K562 (cell line): ENCODE measurements at regions not wholly inside any gene's neighbourhood (a gene's known extent, or its start where the extent isn't known, plus 50 kb on each side); places are given as distances from the start of the nearest gene placed in this dataset.

Source experiments
- ATAC-seq: fragments of 200-7000 bp; cut with Tn5 transposase; 3 replicates; pipeline ENCODE4 v1.9.1; 2020; ENCODE audit warnings: moderate library complexity
- BruUV-seq: library from RNA; stranded (reverse); fragments of 400-500 nt; replicated peaks from 2 replicates; lab custom pipeline; 2021; lab: Mats Ljungman, UMichigan
- CTCF ChIA-PET: fragments of 300-600 bp; formaldehyde crosslinking; extraction: SDS; loops from one replicate; lab custom pipeline; 2021; ENCODE audit warnings: low intra/inter-chr PET ratio; lab: Yijun Ruan, JAX
- POLR2A ChIA-PET: fragments of 300-600, 350-650 bp; sonication (Branson Sonifier 250); formaldehyde crosslinking; extraction: SDS; loops from one replicate; lab custom pipeline; 2021; ENCODE audit warnings: antibody characterized with exemption, inconsistent platforms; lab: Yijun Ruan, JAX
- DNase-seq, 4 experiments: peaks; one replicate each; pipeline versions ENCODE4 v3.0.0 to v3.0.0-alpha.2; 2011 to 2018; ENCODE audit warnings: low spot score in 3 of 4, mixed read lengths in 3 of 4; ENCODE audit errors: extremely low read depth in 1 of 4
- FAIRE-seq: peaks from 2 replicates; lab custom pipeline; 2011; peaks lifted over from hg19 to GRCh38; lab: Jason Lieb, UNC
- H2AFZ ChIP-seq: 2 replicates; pipeline ENCODE4 v1.6.0; 2011; ENCODE audit warnings: low read depth, low read length, control low read depth, inconsistent platforms
- H3K27ac ChIP-seq: fragments of 200-600 bp; 3 replicates; pipeline ENCODE4 v1.8.0; 2011; ENCODE audit warnings: low read depth, mild to moderate bottlenecking, control low read depth, inconsistent platforms, low read length, moderate library complexity, mixed read lengths; ENCODE audit errors: extremely low read depth
- H3K27me3 ChIP-seq, 2 experiments: fragments of 300-600 bp in 1 of 2; 2 replicates in 1 of 2; 3 replicates in 1 of 2; pipeline versions ENCODE4 v1.6.0 to v1.8.0; 2011; ENCODE audit warnings: inconsistent platforms in 2 of 2, low read length in 2 of 2, mild to moderate bottlenecking in 1 of 2, mixed read lengths in 1 of 2, moderate library complexity in 1 of 2; ENCODE audit not compliant: control insufficient read depth in 2 of 2, insufficient read depth in 2 of 2
- H3K36me3 ChIP-seq: fragments of 300-600 bp; 3 replicates; pipeline ENCODE4 v1.8.0; 2011; ENCODE audit warnings: mild to moderate bottlenecking, low read length, inconsistent platforms; ENCODE audit not compliant: control insufficient read depth, insufficient read depth
- H3K4me1 ChIP-seq, 2 experiments: fragments of 200-600 bp in 1 of 2; replicated peaks in 1 of 2; 2 replicates in 1 of 2; 3 replicates in 1 of 2; pipeline versions ENCODE4 v1.5.1 to v1.8.0; 2011; ENCODE audit warnings: inconsistent platforms in 2 of 2, low read length in 2 of 2, mild to moderate bottlenecking in 1 of 2, mixed read lengths in 1 of 2, moderate library complexity in 1 of 2; ENCODE audit not compliant: control insufficient read depth in 2 of 2, insufficient read depth in 2 of 2
- H3K4me2 ChIP-seq: 2 replicates; pipeline ENCODE4 v1.6.1; 2011; ENCODE audit warnings: low read length, control low read depth, inconsistent platforms, mixed read lengths; ENCODE audit not compliant: insufficient read depth
- H3K4me3 ChIP-seq: fragments of 200-600 bp; sonication (generic), shearing (Covaris generic); 2 replicates; pipeline ENCODE4 v1.5.1; 2016; ENCODE audit warnings: control low read depth, inconsistent platforms
- H3K79me2 ChIP-seq: fragments of 200-600 bp; 3 replicates; pipeline ENCODE4 v1.8.0; 2011; ENCODE audit warnings: low read length, inconsistent platforms; ENCODE audit not compliant: control insufficient read depth, insufficient read depth
- H3K9ac ChIP-seq, 2 experiments: 2 replicates each; pipeline versions ENCODE4 v1.6.0 to v1.6.1; 2011; ENCODE audit warnings: low read depth in 2 of 2, low read length in 2 of 2, control low read depth in 1 of 2, inconsistent platforms in 1 of 2, mild to moderate bottlenecking in 1 of 2, mixed read lengths in 1 of 2; ENCODE audit not compliant: insufficient read depth in 1 of 2
- H3K9me1 ChIP-seq: one replicate; pipeline ENCODE4 v1.6.0; 2011; ENCODE audit warnings: inconsistent platforms, mild to moderate bottlenecking, low read length, moderate library complexity; ENCODE audit not compliant: control insufficient read depth, insufficient read depth
- H3K9me3 ChIP-seq: replicated peaks from 2 replicates; pipeline ENCODE4 v1.5.1; 2011; ENCODE audit warnings: low read depth, low read length, inconsistent platforms; ENCODE audit not compliant: control insufficient read depth, insufficient read depth
- H4K20me1 ChIP-seq: replicated peaks from 2 replicates; pipeline ENCODE4 v1.6.1; 2011; ENCODE audit warnings: low read length, inconsistent platforms, mixed read lengths; ENCODE audit not compliant: control insufficient read depth, insufficient read depth
- ATF3 ChIP-seq, 2 experiments: fragments of 450-650 bp in 1 of 2; sonication (generic) in 1 of 2; formaldehyde crosslinking in 1 of 2; IDR thresholded peaks in 1 of 2; conservative IDR thresholded peaks in 1 of 2; 2 replicates each; pipeline versions ENCODE4 v1.6.1 to v1.8.1; 2016 to 2023; ENCODE audit warnings: mild to moderate bottlenecking in 2 of 2, moderate library complexity in 2 of 2, inconsistent platforms in 1 of 2, missing genetic modification reagents in 1 of 2
- C11orf30 ChIP-seq: fragments of 450-650 bp; IDR thresholded peaks from 2 replicates; pipeline ENCODE4 v1.6.1; 2016; ENCODE audit warnings: low read depth, mild to moderate bottlenecking
- CEBPG ChIP-seq, 3 experiments: fragments of 200-800 bp in 1 of 3; sonication (Bioruptor generic) in 1 of 3; sonication (generic) in 1 of 3; formaldehyde crosslinking in 1 of 3; IDR thresholded peaks in 2 of 3; conservative IDR thresholded peaks in 1 of 3; 2 replicates each; pipeline versions ENCODE4 v1.6.1 to v1.8.0; 2016 to 2022; ENCODE audit warnings: missing compliant biosample characterization in 2 of 3, missing genetic modification characterization in 2 of 3, mild to moderate bottlenecking in 1 of 3, missing genetic modification reagents in 1 of 3
- IRF2 ChIP-seq: sonication (generic); formaldehyde crosslinking; IDR thresholded peaks from 2 replicates; pipeline ENCODE4 v1.8.1; 2022; ENCODE audit warnings: mild to moderate bottlenecking, missing genetic modification reagents
- MEF2A ChIP-seq: IDR thresholded peaks from 2 replicates; pipeline ENCODE4 v1.6.1; 2011; ENCODE audit warnings: low read depth, mild to moderate bottlenecking, low read length, moderate library complexity; ENCODE audit not compliant: control insufficient read depth
- MYBL2 ChIP-seq, 2 experiments: fragments of 450-650 bp in 1 of 2; sonication (generic) in 1 of 2; formaldehyde crosslinking in 1 of 2; IDR thresholded peaks; 2 replicates each; pipeline versions ENCODE4 v1.6.1 to v1.8.1; 2017 to 2022; ENCODE audit warnings: borderline replicate concordance in 1 of 2, inconsistent platforms in 1 of 2, low read depth in 1 of 2, mild to moderate bottlenecking in 1 of 2, missing genetic modification reagents in 1 of 2, moderate library complexity in 1 of 2
- PHB ChIP-seq: fragments of 250-450 bp; sonication (Bioruptor Pico); IDR thresholded peaks from 2 replicates; pipeline ENCODE4 v1.5.0; 2021
- SRSF3 ChIP-seq: fragments of 200-400 bp; formaldehyde crosslinking; IDR thresholded peaks from 2 replicates; pipeline ENCODE4 v1.6.1; 2016; ENCODE audit warnings: mild to moderate bottlenecking, low read length, moderate library complexity; ENCODE audit not compliant: insufficient read depth
- TCF3 ChIP-seq: sonication (generic); formaldehyde crosslinking; IDR thresholded peaks from 2 replicates; pipeline ENCODE4 v1.4.0; 2020; ENCODE audit warnings: mild to moderate bottlenecking, missing genetic modification reagents
- TEAD4 ChIP-seq, 2 experiments: sonication (generic) in 1 of 2; formaldehyde crosslinking in 1 of 2; IDR thresholded peaks; 2 replicates each; pipeline versions ENCODE4 v1.6.1 to v1.8.0; 2012 to 2022; ENCODE audit warnings: borderline replicate concordance in 1 of 2, inconsistent platforms in 1 of 2, low read length in 1 of 2, mild to moderate bottlenecking in 1 of 2, missing genetic modification reagents in 1 of 2
- USF2 ChIP-seq: sonication (generic); formaldehyde crosslinking; IDR thresholded peaks from 2 replicates; pipeline ENCODE4 v1.5.0; 2020; ENCODE audit warnings: missing genetic modification reagents
- ZFX ChIP-seq: sonication (generic); formaldehyde crosslinking; IDR thresholded peaks from 2 replicates; pipeline ENCODE4 v1.8.0; 2022; ENCODE audit warnings: mild to moderate bottlenecking, missing genetic modification reagents, moderate library complexity
- ZNF75A ChIP-seq: fragments of 450-650 bp; formaldehyde crosslinking; IDR thresholded peaks from 2 replicates; pipeline ENCODE4 v1.4.0; 2020; ENCODE audit warnings: mild to moderate bottlenecking
- WGBS: fragments of 100-300 bp; shearing (Covaris generic); methylation state at CpG from one replicate; pipeline ENCODE4 v1.1.6; 2016; ENCODE audit warnings: low coverage, mixed read lengths; ENCODE audit not compliant: insufficient coverage; ENCODE audit errors: missing lambda C conversion rate; 5-methylcytosine and 5-hydroxymethylcytosine counted together
- in situ Hi-C: fragments of 300-500 bp; cut with MboI; formaldehyde crosslinking; loops from 4 replicates; pipeline ENCODE4 v1.15.0; 2018; ENCODE audit warnings: inconsistent platforms, mixed read lengths
- intact Hi-C: fragments of 100-400 bp; cut with micrococcal nuclease; formaldehyde crosslinking; loops from 2 replicates; pipeline ENCODE4 v1.14.2; 2022

- TF ChIP-seq SRSF3: no peak
Measured at GRCh38 chr9:68648971-68649370, 56.1 kb upstream of the PIP5K1B start (continued).

GRCh38 chr9:68651280-68651893 lies 53.7 kb upstream of the PIP5K1B start:
- H3K27me3 ChIP-seq: no peaks in the 10 kb centered on the region
- H3K27ac ChIP-seq: no peak overlapping the region
- no peaks in the 10 kb centered on the region for H3K36me3 ChIP-seq
- no peak overlapping the region for H3K4me3 ChIP-seq
- in situ Hi-C loops: no loop called here
- no peak overlapping the region for H2AFZ ChIP-seq
- H3K9ac ChIP-seq: no peak overlapping the region
- TF ChIP-seq USF2 (CRISPR knock-in tag): no peak
- no peak for TF ChIP-seq TEAD4 (IDR thresholded peaks at IDR 0.05; ENCODE audit: low read length)
- TF ChIP-seq TEAD4 (CRISPR knock-in tag; IDR thresholded peaks at IDR 0.05; ENCODE audit: borderline replicate concordance): no peak
- 0 out of 2 replicates have a peak, but pooled peaks have one; percentile 1 for TF ChIP-seq MEF2A
- no peak for TF ChIP-seq ZNF75A (CRISPR knock-in tag)
- no peak for TF ChIP-seq MYBL2 (IDR thresholded peaks at IDR 0.05; ENCODE audit: low read depth)
- no peak for TF ChIP-seq MYBL2 (CRISPR knock-in tag; IDR thresholded peaks at IDR 0.05; ENCODE audit: borderline replicate concordance)
- TF ChIP-seq CEBPG (CRISPR knock-in tag; IDR thresholded peaks at IDR 0.05): no peak
- peak in 1 of 2 experiments; percentile 50; a peak in 1 of 4 replicates for TF ChIP-seq CEBPG (tag; conservative IDR thresholded peaks at IDR 0.05 in 1 of 2, IDR thresholded peaks at IDR 0.05 in 1 of 2)
- no peak for TF ChIP-seq ZFX (CRISPR knock-in tag)
- peak; percentile 38; the same call in 1 of the 2 replicates for TF ChIP-seq ATF3 (IDR thresholded peaks at IDR 0.05)
- TF ChIP-seq ATF3 (CRISPR knock-in tag; conservative IDR thresholded peaks at IDR 0.05): no peak
- TF ChIP-seq IRF2 (CRISPR knock-in tag): no peak
- TF ChIP-seq C11orf30: no peak
- no peak for TF ChIP-seq PHB (CRISPR knock-in tag)
- peak; percentile 18; the same call in 1 of the 2 replicates for TF ChIP-seq TCF3 (CRISPR knock-in tag)
- TF ChIP-seq, all 486 proteins: peak for 4
- ATAC-seq (no peak), DNase-seq (peak in 1 of 4 experiments; percentile 14), FAIRE-seq (no peak)
- 22% methylated on average over 3 of the region's 3 CpGs for WGBS
- Histone ChIP-seq H3K4me2 (no peak overlapping the region), H4K20me1 (no peaks in the 10 kb centered on the region), H3K9me1 (no peaks in the 10 kb centered on the region), H3K9me3 (no peaks in the 10 kb centered on the region), H3K4me1 (peaks cover 0 to 2% of the 10 kb centered on the region in 2 experiments; a peak in 2 of 5 replicates), H3K79me2 (no peaks in the 10 kb centered on the region)
- CTCF ChIA-PET: no interaction called here
- intact Hi-C loops: no loop called here
- POLR2A ChIA-PET: interaction anchor here (0.6 kb wide), 1 partner anchor 135 kb away, joined by 3 read pairs; no protein-coding TSS in a partner anchor
- BruUV-seq: no TSS peak
